Natural killer cell treated with Interleukin-12 subunit alpha and Interleukin-12 subunit beta and Interleukin-15 and Interleukin-18, amount 100 ng/mL, for 72 hours (primary cell): ENCODE measurements at regions not wholly inside any gene's neighbourhood (a gene's known extent, or its start where the extent isn't known, plus 50 kb on each side); places are given as distances from the start of the nearest gene placed in this dataset.

Experiments
- ATAC-seq, 2 donors: fragments of 150-1000 bp; cut with Tn5 transposase in 1 of 2; sonication (Bioruptor Pico), chemical (Tn5 transposase) in 1 of 2; 2 replicates each; pipeline ENCODE4 v1.10.0; 2021
- DNase-seq: peaks from one replicate; pipeline ENCODE4 v3.0.0; 2022; ENCODE audit warnings: low spot score
- H3K27ac Mint-ChIP-seq, 2 donors: 1 replicate in 1 of 2; 2 replicates in 1 of 2; pipeline ENCODE4 v1.8.0; 2022; ENCODE audit warnings: mixed read lengths in 2 of 2, mild to moderate bottlenecking in 1 of 2, moderate library complexity in 1 of 2
- H3K27me3 Mint-ChIP-seq, 2 donors: 1 replicate in 1 of 2; 2 replicates in 1 of 2; pipeline ENCODE4 v1.8.0; 2022; ENCODE audit warnings: mixed read lengths in 2 of 2
- H3K36me3 Mint-ChIP-seq: one replicate; pipeline ENCODE4 v1.8.0; 2022; ENCODE audit warnings: mixed read lengths
- H3K4me1 Mint-ChIP-seq, 2 donors: 1 replicate in 1 of 2; 2 replicates in 1 of 2; pipeline ENCODE4 v1.8.0; 2022; ENCODE audit warnings: low read depth in 2 of 2, mixed read lengths in 2 of 2, mild to moderate bottlenecking in 1 of 2
- H3K4me3 Mint-ChIP-seq: one replicate; pipeline ENCODE4 v1.8.0; 2022; ENCODE audit warnings: mixed read lengths
- H3K9me3 Mint-ChIP-seq: 2 replicates; pipeline ENCODE4 v1.8.0; 2022; ENCODE audit warnings: mixed read lengths

GRCh38 chr17:73924114-73924908, 279.2 kb upstream of the RPL38 start:
- DNase-seq (no peak), ATAC-seq (peak in 1 of 2 donors; percentile 9)
- peaks cover 14% of the 10 kb centered on the region for H3K36me3 Mint-ChIP-seq
- H3K9me3 Mint-ChIP-seq = peaks cover 2% of the 10 kb centered on the region
- H3K27me3 Mint-ChIP-seq = no peaks in the 10 kb centered on the region
- peak overlapping the region in 1 of 2 donors; percentile 2 for H3K27ac Mint-ChIP-seq
- peaks cover 11 to 19% of the 10 kb centered on the region in 2 donors for H3K4me1 Mint-ChIP-seq
- H3K4me3 Mint-ChIP-seq = peak overlapping the region; percentile 37

GRCh38 chr17:73924909-73925186, 278.6 kb upstream of the RPL38 start:
- H3K4me3 Mint-ChIP-seq = peak overlapping the region; percentile 37
- ATAC-seq = no peak
- peaks cover 14 to 19% of the 10 kb centered on the region in 2 donors for H3K4me1 Mint-ChIP-seq
- no peak for DNase-seq
- peaks cover 14% of the 10 kb centered on the region for H3K36me3 Mint-ChIP-seq
- peak overlapping the region in 1 of 2 donors; percentile 2 for H3K27ac Mint-ChIP-seq
- H3K27me3 Mint-ChIP-seq = no peaks in the 10 kb centered on the region
- peaks cover 2% of the 10 kb centered on the region for H3K9me3 Mint-ChIP-seq

DNA sequence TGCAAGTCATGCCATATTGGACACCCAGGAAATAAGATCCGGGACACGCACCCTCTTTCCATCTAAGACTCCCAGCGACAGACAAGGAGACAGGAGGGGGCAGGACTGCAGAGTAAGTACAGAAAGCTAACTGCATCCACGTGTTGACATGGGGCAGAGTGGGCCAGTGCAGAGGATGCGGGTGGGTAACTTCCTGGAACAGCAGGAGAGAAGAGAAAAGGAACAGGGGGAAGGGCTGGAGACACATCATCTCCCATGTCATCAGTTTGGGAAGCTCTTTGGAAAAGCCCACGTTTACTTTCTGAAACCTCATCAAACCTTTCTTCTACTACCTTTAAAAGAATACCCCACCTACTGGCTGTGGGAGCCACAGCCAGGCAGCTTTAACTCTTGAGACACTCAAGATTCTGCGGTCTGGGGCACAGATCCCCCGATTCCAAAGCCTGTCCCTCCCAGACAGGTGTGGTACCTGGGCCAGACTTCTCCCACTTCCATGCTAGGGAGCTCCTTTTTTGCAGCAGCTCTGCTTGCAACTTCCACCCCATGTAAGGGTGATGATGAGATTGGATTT, 273.5 kb upstream of the RPL38 start:
- Mint-ChIP-seq H3K4me3 (no peak overlapping the region), H3K9me3 (peaks cover 2% of the 10 kb centered on the region), H3K36me3 (peaks cover 14% of the 10 kb centered on the region), H3K4me1 (peaks cover 7 to 12% of the 10 kb centered on the region in 2 donors), H3K27ac (no peak overlapping the region), H3K27me3 (no peaks in the 10 kb centered on the region)
- ATAC-seq = no peak
- no peak for DNase-seq

- peaks cover 6% of the 10 kb centered on the region for H3K36me3 Mint-ChIP-seq
- no peak overlapping the region for H3K4me3 Mint-ChIP-seq
- no peaks in the 10 kb centered on the region for H3K27me3 Mint-ChIP-seq
- H3K4me1 Mint-ChIP-seq = peaks cover 3 to 8% of the 10 kb centered on the region in 2 donors
- no peaks in the 10 kb centered on the region for H3K9me3 Mint-ChIP-seq
- DNase-seq = no peak
- no peak overlapping the region for H3K27ac Mint-ChIP-seq
- no peak for ATAC-seq
Observed at GRCh38 chr17:73932216-73932749, 271.2 kb upstream of the RPL38 start.

- peaks cover under 1% of the 10 kb centered on the region for H3K36me3 Mint-ChIP-seq
- DNase-seq = no peak
- H3K9me3 Mint-ChIP-seq = no peaks in the 10 kb centered on the region
- H3K4me3 Mint-ChIP-seq = no peak overlapping the region
- no peak overlapping the region for H3K27ac Mint-ChIP-seq
- peaks cover 5 to 10% of the 10 kb centered on the region in 2 donors for H3K4me1 Mint-ChIP-seq
- no peaks in the 10 kb centered on the region for H3K27me3 Mint-ChIP-seq
- no peak for ATAC-seq
Observed at GRCh38 chr17:73933164-73933766, 270.2 kb upstream of the RPL38 start.

GRCh38 chr17:73933871-73934270, 269.6 kb upstream of the RPL38 start:
- ATAC-seq (no peak), DNase-seq (no peak)
- no peaks in the 10 kb centered on the region for H3K27me3 Mint-ChIP-seq
- no peak overlapping the region for H3K4me3 Mint-ChIP-seq
- no peaks in the 10 kb centered on the region for H3K9me3 Mint-ChIP-seq
- no peaks in the 10 kb centered on the region for H3K36me3 Mint-ChIP-seq
- H3K4me1 Mint-ChIP-seq = peaks cover 7 to 10% of the 10 kb centered on the region in 2 donors
- no peak overlapping the region for H3K27ac Mint-ChIP-seq

DNA sequence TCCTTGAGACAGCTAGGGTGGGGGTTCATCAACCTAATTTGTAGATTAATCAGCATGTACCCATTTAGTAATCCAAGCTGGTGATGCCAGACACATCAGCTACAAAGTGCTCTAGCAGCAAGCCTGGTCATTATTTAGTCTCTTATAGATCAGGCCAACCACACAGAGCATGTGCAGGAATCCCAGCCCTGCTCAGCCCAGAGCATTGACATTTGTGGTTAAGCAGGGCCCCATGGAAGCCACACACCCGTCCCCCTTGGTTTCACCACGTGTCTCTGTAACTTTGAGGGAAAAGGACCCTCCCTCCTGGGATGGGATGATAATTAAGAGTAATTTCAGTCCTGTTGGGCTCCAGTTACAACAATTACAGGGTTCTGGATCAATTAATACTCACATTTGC, 268.8 kb upstream of the RPL38 start:
- H3K4me3 Mint-ChIP-seq = no peak overlapping the region
- no peak for DNase-seq
- H3K9me3 Mint-ChIP-seq = no peaks in the 10 kb centered on the region
- H3K27ac Mint-ChIP-seq = no peak overlapping the region
- H3K4me1 Mint-ChIP-seq = peaks cover 9 to 10% of the 10 kb centered on the region in 2 donors
- H3K36me3 Mint-ChIP-seq = no peaks in the 10 kb centered on the region
- no peak for ATAC-seq
- no peaks in the 10 kb centered on the region for H3K27me3 Mint-ChIP-seq

GRCh38 chr17:73936908-73937627, 266.4 kb upstream of the RPL38 start:
- Mint-ChIP-seq H3K36me3 (no peaks in the 10 kb centered on the region), H3K27ac (no peak overlapping the region), H3K27me3 (no peaks in the 10 kb centered on the region), H3K4me1 (peaks cover 7 to 10% of the 10 kb centered on the region in 2 donors), H3K9me3 (no peaks in the 10 kb centered on the region), H3K4me3 (no peak overlapping the region)
- no peak for DNase-seq
- no peak for ATAC-seq

- H3K27ac Mint-ChIP-seq = no peak overlapping the region
- H3K9me3 Mint-ChIP-seq = no peaks in the 10 kb centered on the region
- DNase-seq = no peak
- H3K4me3 Mint-ChIP-seq = no peak overlapping the region
- H3K27me3 Mint-ChIP-seq = no peaks in the 10 kb centered on the region
- H3K4me1 Mint-ChIP-seq = peaks cover 7 to 10% of the 10 kb centered on the region in 2 donors
- ATAC-seq = no peak
- H3K36me3 Mint-ChIP-seq = no peaks in the 10 kb centered on the region
Observed at GRCh38 chr17:73938706-73939105, 264.8 kb upstream of the RPL38 start.

DNA sequence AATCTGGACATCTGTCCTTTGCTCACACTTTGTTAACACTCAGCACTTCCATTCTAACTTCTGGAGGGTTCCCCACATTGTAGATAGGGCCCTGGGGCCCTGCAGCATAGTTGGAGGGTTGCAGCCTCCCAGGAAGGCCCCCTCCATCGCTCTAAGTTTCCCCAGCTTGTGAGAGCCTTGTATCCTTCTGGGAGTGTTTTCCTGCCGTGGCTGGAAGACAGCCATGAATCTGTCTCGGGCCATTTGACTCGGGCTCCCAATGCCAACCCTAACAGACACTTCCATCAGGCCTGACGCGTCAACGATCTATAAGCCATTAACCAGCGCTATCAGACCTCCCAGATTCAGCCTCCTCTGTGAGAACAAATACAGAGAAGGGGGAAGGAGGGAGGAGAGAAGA, 263.7 kb upstream of the RPL38 start:
- Mint-ChIP-seq H3K27ac (no peak overlapping the region), H3K27me3 (no peaks in the 10 kb centered on the region), H3K4me1 (peaks cover 7 to 10% of the 10 kb centered on the region in 2 donors), H3K9me3 (no peaks in the 10 kb centered on the region), H3K4me3 (no peak overlapping the region), H3K36me3 (no peaks in the 10 kb centered on the region)
- DNase-seq (no peak), ATAC-seq (no peak)

DNA sequence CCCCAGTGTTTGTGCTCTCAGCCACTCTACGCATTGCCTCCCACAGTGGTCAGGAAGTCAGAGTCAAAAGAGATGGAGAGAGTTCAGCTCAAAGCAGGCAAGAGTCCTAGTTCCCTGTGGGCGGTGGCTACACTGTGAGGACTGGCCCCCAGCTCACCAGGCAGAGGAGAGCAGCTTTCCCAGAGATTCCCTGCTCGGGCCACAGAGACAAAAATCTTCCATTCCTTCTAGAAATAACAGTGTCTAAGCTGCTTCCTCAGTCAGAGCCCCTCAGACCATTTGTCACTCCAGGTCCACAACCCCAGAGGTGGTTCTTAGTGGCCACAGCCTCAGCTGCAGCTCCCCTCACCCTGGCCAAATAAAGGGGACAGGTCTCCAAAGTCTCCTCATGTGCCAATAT, 263.0 kb upstream of the RPL38 start:
- Mint-ChIP-seq H3K9me3 (no peaks in the 10 kb centered on the region), H3K27ac (no peak overlapping the region), H3K27me3 (no peaks in the 10 kb centered on the region), H3K36me3 (no peaks in the 10 kb centered on the region), H3K4me3 (no peak overlapping the region), H3K4me1 (peaks cover 7 to 10% of the 10 kb centered on the region in 2 donors)
- ATAC-seq (no peak), DNase-seq (no peak)

GRCh38 chr17:73941919-73942530, 261.5 kb upstream of the RPL38 start:
- DNase-seq (no peak), ATAC-seq (no peak)
- peaks cover 5 to 7% of the 10 kb centered on the region in 2 donors for H3K4me1 Mint-ChIP-seq
- no peak overlapping the region for H3K27ac Mint-ChIP-seq
- H3K9me3 Mint-ChIP-seq = no peaks in the 10 kb centered on the region
- H3K4me3 Mint-ChIP-seq = no peak overlapping the region
- no peaks in the 10 kb centered on the region for H3K36me3 Mint-ChIP-seq
- no peaks in the 10 kb centered on the region for H3K27me3 Mint-ChIP-seq

GRCh38 chr17:73942703-73943415, 260.6 kb upstream of the RPL38 start:
- Mint-ChIP-seq H3K36me3 (no peaks in the 10 kb centered on the region), H3K4me1 (peaks cover 0 to 7% of the 10 kb centered on the region in 2 donors), H3K4me3 (no peak overlapping the region), H3K27me3 (no peaks in the 10 kb centered on the region), H3K9me3 (no peaks in the 10 kb centered on the region), H3K27ac (no peak overlapping the region)
- no peak for ATAC-seq
- DNase-seq = no peak
